ENCODE measurements at regions not wholly inside any gene's neighbourhood (a gene's known extent, or its start where the extent isn't known, plus 50 kb on each side); places are given as distances from the start of the nearest gene placed in this dataset.

- DNase-seq = no peak
Measured at GRCh38 chr12:87150969-87151662, 878.1 kb downstream of the C12orf50 start.

- no peak for DNase-seq
Measured at GRCh38 chr12:87142342-87142741, 886.2 kb upstream of the MGAT4C start.

GRCh38 chr12:87141091-87141490, 884.9 kb upstream of the MGAT4C start:
- no peak for DNase-seq

GRCh38 chr12:87140262-87140661, 884.1 kb upstream of the MGAT4C start:
- DNase-seq = no peak

- no peak for DNase-seq
Measured at GRCh38 chr12:87137220-87137619, 881.0 kb upstream of the MGAT4C start.

- DNase-seq = no peak
Measured at GRCh38 chr12:87136330-87136976, 880.3 kb upstream of the MGAT4C start.

- DNase-seq = peak; percentile 88
Measured at GRCh38 chr12:87127272-87127671, 871.1 kb upstream of the MGAT4C start.

GRCh38 chr12:87121896-87122295, 865.7 kb upstream of the MGAT4C start:
- DNase-seq = no peak

- DNase-seq = no peak
Measured at GRCh38 chr12:87120440-87120839, 864.2 kb upstream of the MGAT4C start.

- peak; percentile 1 for DNase-seq
Measured at GRCh38 chr12:87119713-87120112, 863.5 kb upstream of the MGAT4C start.

- DNase-seq = no peak
Measured at GRCh38 chr12:87117526-87117925, 861.3 kb upstream of the MGAT4C start.

GRCh38 chr12:87116780-87117179, 860.6 kb upstream of the MGAT4C start:
- no peak for DNase-seq

- DNase-seq = no peak
Measured at GRCh38 chr12:87112571-87113345, 856.6 kb upstream of the MGAT4C start.

GRCh38 chr12:87107766-87108165, 851.6 kb upstream of the MGAT4C start:
- no peak for DNase-seq

GRCh38 chr12:87107270-87107669, 851.1 kb upstream of the MGAT4C start:
- no peak for DNase-seq

- DNase-seq = peak; percentile 2
Measured at GRCh38 chr12:87096082-87096585, 839.9 kb upstream of the MGAT4C start.

- no peak for DNase-seq
Measured at GRCh38 chr12:87094356-87094755, 838.2 kb upstream of the MGAT4C start.

GRCh38 chr12:87092421-87092820, 836.2 kb upstream of the MGAT4C start:
- no peak for DNase-seq

- peak; percentile 41 for DNase-seq
Measured at GRCh38 chr12:87086118-87086891, 830.1 kb upstream of the MGAT4C start.

- DNase-seq = no peak
Measured at GRCh38 chr12:87085286-87085685, 829.1 kb upstream of the MGAT4C start.

GRCh38 chr12:87082756-87083155, 826.6 kb upstream of the MGAT4C start:
- no peak for DNase-seq

GRCh38 chr12:87074781-87075180, 818.6 kb upstream of the MGAT4C start:
- DNase-seq = no peak

GRCh38 chr12:87066326-87066725, 810.1 kb upstream of the MGAT4C start:
- no peak for DNase-seq
